Astrocyte (in vitro differentiated cells and primary cell): ENCODE measurements at regions not wholly inside any gene's neighbourhood (a gene's known extent, or its start where the extent isn't known, plus 50 kb on each side); places are given as distances from the start of the nearest gene placed in this dataset.

ENCODE experiments used
- DNase-seq: peaks from one replicate; pipeline ENCODE4 v3.0.0-alpha.2; 2010; ENCODE audit warnings: low read depth
- FAIRE-seq: peaks from 2 replicates; lab custom pipeline; 2011; peaks lifted over from hg19 to GRCh38; lab: Jason Lieb, UNC
- H2AFZ ChIP-seq: 2 replicates; pipeline ENCODE4 v1.6.0; 2012; ENCODE audit warnings: low read depth, low read length, inconsistent platforms
- H3K27ac ChIP-seq: 2 replicates; pipeline ENCODE4 v1.5.1; 2011; ENCODE audit warnings: low read depth, low read length, inconsistent platforms
- H3K27me3 ChIP-seq: 2 replicates; pipeline ENCODE4 v1.6.0; 2011; ENCODE audit warnings: low read length, inconsistent platforms; ENCODE audit not compliant: insufficient read depth
- H3K36me3 ChIP-seq: 2 replicates; pipeline ENCODE4 v1.5.1; 2011; ENCODE audit warnings: low read length, inconsistent platforms; ENCODE audit not compliant: insufficient read depth
- H3K4me1 ChIP-seq: 2 replicates; pipeline ENCODE4 v1.5.1; 2011; ENCODE audit warnings: low read length, inconsistent platforms; ENCODE audit not compliant: insufficient read depth
- H3K4me2 ChIP-seq: 2 replicates; pipeline ENCODE4 v1.6.0; 2012; ENCODE audit warnings: low read length, inconsistent platforms
- H3K4me3 ChIP-seq: 2 replicates; pipeline ENCODE4 v1.5.1; 2011; ENCODE audit warnings: low read depth, mild to moderate bottlenecking, low read length, inconsistent platforms; ENCODE audit not compliant: insufficient read depth
- H3K79me2 ChIP-seq: 2 replicates; pipeline ENCODE4 v1.6.0; 2012; ENCODE audit warnings: mild to moderate bottlenecking, low read length, inconsistent platforms; ENCODE audit not compliant: insufficient read depth
- H3K9ac ChIP-seq: 2 replicates; pipeline ENCODE4 v1.6.0; 2012; ENCODE audit warnings: mild to moderate bottlenecking, low read length, inconsistent platforms
- H3K9me3 ChIP-seq: 2 replicates; pipeline ENCODE4 v1.5.1; 2012; ENCODE audit warnings: low read depth, mild to moderate bottlenecking, low read length, inconsistent platforms; ENCODE audit not compliant: insufficient read depth
- H4K20me1 ChIP-seq: 2 replicates; pipeline ENCODE4 v1.6.0; 2012; ENCODE audit warnings: low read length, inconsistent platforms; ENCODE audit not compliant: insufficient read depth
- H3K27ac Mint-ChIP-seq: one replicate; pipeline ENCODE4 v1.8.0; 2021; ENCODE audit warnings: mild to moderate bottlenecking, mixed read lengths; ENCODE audit not compliant: unreplicated experiment
- H3K27me3 Mint-ChIP-seq: one replicate; pipeline ENCODE4 v1.8.0; 2021; ENCODE audit warnings: low read depth, mixed read lengths; ENCODE audit not compliant: unreplicated experiment
- H3K36me3 Mint-ChIP-seq: one replicate; pipeline ENCODE4 v1.8.0; 2021; ENCODE audit warnings: low read depth, mixed read lengths; ENCODE audit not compliant: unreplicated experiment
- H3K4me1 Mint-ChIP-seq: one replicate; pipeline ENCODE4 v1.8.0; 2021; ENCODE audit warnings: low read depth, mixed read lengths; ENCODE audit not compliant: unreplicated experiment
- H3K4me3 Mint-ChIP-seq: one replicate; pipeline ENCODE4 v1.8.0; 2021; ENCODE audit warnings: mild to moderate bottlenecking, moderate library complexity, mixed read lengths; ENCODE audit not compliant: unreplicated experiment
- H3K9me3 Mint-ChIP-seq: one replicate; pipeline ENCODE4 v1.8.0; 2021; ENCODE audit warnings: mild to moderate bottlenecking, mixed read lengths; ENCODE audit not compliant: unreplicated experiment
- CTCF ChIP-seq: IDR thresholded peaks from 2 replicates; pipeline ENCODE4 v1.5.1; 2011; ENCODE audit warnings: low read depth, mild to moderate bottlenecking, inconsistent platforms, low read length, moderate library complexity; ENCODE audit not compliant: insufficient read depth
- EZH2 ChIP-seq: IDR thresholded peaks from 2 replicates; pipeline ENCODE4 v1.6.1; 2012; ENCODE audit warnings: mild to moderate bottlenecking, low read length, inconsistent platforms; ENCODE audit not compliant: insufficient read depth

- Histone ChIP-seq H4K20me1 (no peaks in the 10 kb centered on the region), H3K36me3 (no peaks in the 10 kb centered on the region), H2AFZ (no peak overlapping the region), H3K4me2 (no peak overlapping the region), H3K79me2 (no peaks in the 10 kb centered on the region), H3K4me1 (no peaks in the 10 kb centered on the region), H3K9ac (no peak overlapping the region), H3K9me3 (no peaks in the 10 kb centered on the region), H3K27ac (no peak overlapping the region), H3K4me3 (no peak overlapping the region), H3K27me3 (no peaks in the 10 kb centered on the region)
- no peak for DNase-seq
- H3K4me1 Mint-ChIP-seq: peaks cover 3% of the 10 kb centered on the region
- TF ChIP-seq EZH2 (no peak), CTCF (no peak)
- no peaks in the 10 kb centered on the region for H3K36me3 Mint-ChIP-seq
- H3K4me3 Mint-ChIP-seq: no peak overlapping the region
- no peaks in the 10 kb centered on the region for H3K27me3 Mint-ChIP-seq
- H3K27ac Mint-ChIP-seq: no peak overlapping the region
- peaks cover 4% of the 10 kb centered on the region for H3K9me3 Mint-ChIP-seq
- no peak for FAIRE-seq
Observed at GRCh38 chr11:95647355-95647754, 142.2 kb downstream of the FAM76B start.

- Histone ChIP-seq H4K20me1 (no peaks in the 10 kb centered on the region), H3K4me2 (no peak overlapping the region), H3K4me3 (no peak overlapping the region), H2AFZ (no peak overlapping the region), H3K36me3 (no peaks in the 10 kb centered on the region), H3K79me2 (no peaks in the 10 kb centered on the region), H3K27me3 (no peaks in the 10 kb centered on the region), H3K27ac (no peak overlapping the region), H3K9me3 (no peaks in the 10 kb centered on the region), H3K9ac (no peak overlapping the region), H3K4me1 (no peaks in the 10 kb centered on the region)
- no peak for FAIRE-seq
- H3K9me3 Mint-ChIP-seq: peaks cover 6% of the 10 kb centered on the region
- no peaks in the 10 kb centered on the region for H3K27me3 Mint-ChIP-seq
- TF ChIP-seq EZH2: no peak
- TF ChIP-seq CTCF: no peak
- no peaks in the 10 kb centered on the region for H3K36me3 Mint-ChIP-seq
- no peak overlapping the region for H3K4me3 Mint-ChIP-seq
- H3K27ac Mint-ChIP-seq: no peak overlapping the region
- DNase-seq: no peak
- no peaks in the 10 kb centered on the region for H3K4me1 Mint-ChIP-seq
Observed at GRCh38 chr11:95641495-95641894, 148.1 kb downstream of the FAM76B start.

- Histone ChIP-seq H3K4me1 (no peaks in the 10 kb centered on the region), H2AFZ (no peak overlapping the region), H3K9me3 (no peaks in the 10 kb centered on the region), H3K36me3 (no peaks in the 10 kb centered on the region), H3K27ac (no peak overlapping the region), H3K4me3 (no peak overlapping the region), H3K9ac (no peak overlapping the region), H3K27me3 (no peaks in the 10 kb centered on the region), H3K79me2 (no peaks in the 10 kb centered on the region), H3K4me2 (no peak overlapping the region), H4K20me1 (no peaks in the 10 kb centered on the region)
- no peak for DNase-seq
- Mint-ChIP-seq H3K36me3 (no peaks in the 10 kb centered on the region), H3K4me3 (no peak overlapping the region), H3K4me1 (no peaks in the 10 kb centered on the region), H3K9me3 (peaks cover 6% of the 10 kb centered on the region), H3K27ac (no peak overlapping the region), H3K27me3 (no peaks in the 10 kb centered on the region)
- TF ChIP-seq CTCF: no peak
- no peak for TF ChIP-seq EZH2
- no peak for FAIRE-seq
Observed at GRCh38 chr11:95638501-95638900, 151.1 kb downstream of the FAM76B start.
